KMS-11 (cell line): ENCODE measurements at regions not wholly inside any gene's neighbourhood (a gene's known extent, or its start where the extent isn't known, plus 50 kb on each side); places are given as distances from the start of the nearest gene placed in this dataset.

Source experiments
- H2AFZ ChIP-seq: fragments of 200-600 bp; sonication (generic); 2 replicates; pipeline ENCODE4 v1.6.1; 2016; ENCODE audit warnings: antibody characterized with exemption, mixed run types, low read depth
- H3K27ac ChIP-seq: fragments of 200-600 bp; sonication (generic); 2 replicates; pipeline ENCODE4 v1.6.1; 2016; ENCODE audit warnings: mild to moderate bottlenecking, mixed run types
- H3K27me3 ChIP-seq: fragments of 200-600 bp; sonication (generic); 2 replicates; pipeline ENCODE4 v1.6.1; 2017; ENCODE audit warnings: mild to moderate bottlenecking, low read depth, mixed run types, moderate library complexity; ENCODE audit not compliant: insufficient read depth
- H3K36me3 ChIP-seq: fragments of 200-600 bp; sonication (generic); 2 replicates; pipeline ENCODE4 v1.6.1; 2017; ENCODE audit warnings: mild to moderate bottlenecking, mixed run types; ENCODE audit not compliant: insufficient read depth
- H3K4me1 ChIP-seq: fragments of 200-600 bp; sonication (generic); 2 replicates; pipeline ENCODE4 v1.6.1; 2016; ENCODE audit warnings: mild to moderate bottlenecking, low read depth, mixed run types; ENCODE audit not compliant: poor library complexity, severe bottlenecking
- H3K4me2 ChIP-seq: fragments of 200-600 bp; sonication (generic); 2 replicates; pipeline ENCODE4 v1.7.0; 2016; ENCODE audit warnings: mild to moderate bottlenecking, mixed run types
- H3K4me3 ChIP-seq: fragments of 200-600 bp; sonication (generic); IDR thresholded peaks from 2 replicates; pipeline ENCODE4 v1.6.1; 2017; ENCODE audit warnings: low read depth, low read length, mixed read lengths; ENCODE audit not compliant: insufficient read depth
- H3K79me2 ChIP-seq: fragments of 200-600 bp; sonication (generic); 2 replicates; pipeline ENCODE4 v1.6.1; 2016; ENCODE audit warnings: low read depth, mixed run types; ENCODE audit not compliant: insufficient read depth
- H3K9ac ChIP-seq: fragments of 200-600 bp; sonication (generic); 2 replicates; pipeline ENCODE4 v1.6.1; 2016; ENCODE audit warnings: mild to moderate bottlenecking, mixed run types
- H4K20me1 ChIP-seq: fragments of 200-600 bp; sonication (generic); 2 replicates; pipeline ENCODE4 v1.6.1; 2016; ENCODE audit warnings: mild to moderate bottlenecking, mixed run types; ENCODE audit not compliant: insufficient read depth
- CTCF ChIP-seq: fragments of 200-600 bp; sonication (generic); conservative IDR thresholded peaks from 2 replicates; pipeline ENCODE4 v1.6.1; 2017; ENCODE audit warnings: low read depth, mild to moderate bottlenecking, antibody characterized with exemption, low read length, moderate library complexity, mixed read lengths

GRCh38 chr3:18609187-18609586 lies 184.0 kb upstream of the SATB1 start:
- H3K4me3 ChIP-seq: no peak overlapping the region
- no peaks in the 10 kb centered on the region for H3K79me2 ChIP-seq
- no peak overlapping the region for H3K4me2 ChIP-seq
- H3K27me3 ChIP-seq: no peaks in the 10 kb centered on the region
- no peak overlapping the region for H3K27ac ChIP-seq
- H3K9ac ChIP-seq: no peak overlapping the region
- TF ChIP-seq CTCF: no peak
- H4K20me1 ChIP-seq: no peaks in the 10 kb centered on the region
- H2AFZ ChIP-seq: no peak overlapping the region
- no peaks in the 10 kb centered on the region for H3K4me1 ChIP-seq
- H3K36me3 ChIP-seq: no peaks in the 10 kb centered on the region

DNA sequence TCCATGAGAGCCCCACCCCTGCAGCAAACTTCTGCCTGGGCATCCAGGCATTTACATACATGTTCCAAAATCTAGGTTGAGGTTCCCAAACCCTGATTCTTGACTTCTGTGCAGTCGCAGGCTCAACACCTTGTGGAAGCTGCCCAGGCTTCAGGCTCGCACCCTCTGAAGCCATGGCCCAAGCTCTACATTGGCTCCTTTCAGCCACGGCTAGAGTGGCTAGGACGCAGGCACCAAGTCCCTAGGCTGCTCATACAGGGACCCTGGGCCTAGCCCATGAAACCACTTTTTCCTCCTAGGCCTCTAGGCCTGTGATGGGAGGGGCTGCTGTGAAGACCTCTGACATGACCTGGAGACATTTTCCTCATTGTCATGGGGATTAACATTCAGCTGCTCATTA lies 172.8 kb upstream of the SATB1 start:
- no peaks in the 10 kb centered on the region for H4K20me1 ChIP-seq
- H3K27me3 ChIP-seq: no peaks in the 10 kb centered on the region
- H3K9ac ChIP-seq: no peak overlapping the region
- H3K79me2 ChIP-seq: no peaks in the 10 kb centered on the region
- no peaks in the 10 kb centered on the region for H3K36me3 ChIP-seq
- no peak overlapping the region for H2AFZ ChIP-seq
- no peak overlapping the region for H3K27ac ChIP-seq
- no peaks in the 10 kb centered on the region for H3K4me1 ChIP-seq
- H3K4me2 ChIP-seq: no peak overlapping the region
- H3K4me3 ChIP-seq: no peak overlapping the region
- TF ChIP-seq CTCF: no peak

- no peak for TF ChIP-seq CTCF
- no peaks in the 10 kb centered on the region for H3K4me1 ChIP-seq
- H3K79me2 ChIP-seq: no peaks in the 10 kb centered on the region
- no peaks in the 10 kb centered on the region for H4K20me1 ChIP-seq
- H3K4me2 ChIP-seq: no peak overlapping the region
- no peak overlapping the region for H3K27ac ChIP-seq
- no peak overlapping the region for H3K9ac ChIP-seq
- no peak overlapping the region for H3K4me3 ChIP-seq
- no peak overlapping the region for H2AFZ ChIP-seq
- no peaks in the 10 kb centered on the region for H3K36me3 ChIP-seq
- H3K27me3 ChIP-seq: no peaks in the 10 kb centered on the region
Measured at GRCh38 chr3:18593231-18593630, 168.1 kb upstream of the SATB1 start.

DNA sequence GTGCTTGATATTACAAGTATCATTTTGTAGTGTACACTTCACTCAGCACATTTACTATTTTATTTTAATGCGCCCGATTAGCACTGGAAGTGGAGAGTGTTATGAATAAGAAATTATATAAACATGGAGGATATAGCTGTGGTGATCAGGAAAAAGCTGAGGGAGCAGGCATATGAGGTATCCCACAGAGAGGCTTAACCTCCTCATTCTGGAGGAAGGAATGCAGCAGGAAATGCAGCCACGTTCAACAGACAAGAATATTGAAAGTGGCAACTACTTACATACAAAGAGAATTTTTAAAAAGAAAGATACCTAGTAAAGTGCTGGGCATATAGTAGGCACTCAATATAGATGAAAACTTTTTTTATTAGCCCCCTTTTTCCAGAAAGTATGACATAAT lies 166.0 kb upstream of the SATB1 start:
- Histone ChIP-seq H3K36me3 (no peaks in the 10 kb centered on the region), H3K4me3 (no peak overlapping the region), H2AFZ (no peak overlapping the region), H3K4me1 (no peaks in the 10 kb centered on the region), H3K27me3 (no peaks in the 10 kb centered on the region), H3K9ac (no peak overlapping the region), H3K4me2 (no peak overlapping the region), H3K27ac (no peak overlapping the region), H3K79me2 (no peaks in the 10 kb centered on the region), H4K20me1 (no peaks in the 10 kb centered on the region)
- no peak for TF ChIP-seq CTCF

GRCh38 chr3:18586076-18586475 lies 160.9 kb upstream of the SATB1 start:
- Histone ChIP-seq H3K4me2 (no peak overlapping the region), H3K27ac (no peak overlapping the region)

More at GRCh38 chr3:18586076-18586475, 160.9 kb upstream of the SATB1 start:
- H2AFZ ChIP-seq: no peak overlapping the region
- H3K27me3 ChIP-seq: no peaks in the 10 kb centered on the region
- no peaks in the 10 kb centered on the region for H3K4me1 ChIP-seq
- H3K9ac ChIP-seq: no peak overlapping the region
- no peaks in the 10 kb centered on the region for H3K36me3 ChIP-seq
- H3K79me2 ChIP-seq: no peaks in the 10 kb centered on the region
- no peak for TF ChIP-seq CTCF
- no peak overlapping the region for H3K4me3 ChIP-seq
- no peaks in the 10 kb centered on the region for H4K20me1 ChIP-seq
